ENCODE measurements at regions not wholly inside any gene's neighbourhood (a gene's known extent, or its start where the extent isn't known, plus 50 kb on each side); places are given as distances from the start of the nearest gene placed in this dataset.

DNA sequence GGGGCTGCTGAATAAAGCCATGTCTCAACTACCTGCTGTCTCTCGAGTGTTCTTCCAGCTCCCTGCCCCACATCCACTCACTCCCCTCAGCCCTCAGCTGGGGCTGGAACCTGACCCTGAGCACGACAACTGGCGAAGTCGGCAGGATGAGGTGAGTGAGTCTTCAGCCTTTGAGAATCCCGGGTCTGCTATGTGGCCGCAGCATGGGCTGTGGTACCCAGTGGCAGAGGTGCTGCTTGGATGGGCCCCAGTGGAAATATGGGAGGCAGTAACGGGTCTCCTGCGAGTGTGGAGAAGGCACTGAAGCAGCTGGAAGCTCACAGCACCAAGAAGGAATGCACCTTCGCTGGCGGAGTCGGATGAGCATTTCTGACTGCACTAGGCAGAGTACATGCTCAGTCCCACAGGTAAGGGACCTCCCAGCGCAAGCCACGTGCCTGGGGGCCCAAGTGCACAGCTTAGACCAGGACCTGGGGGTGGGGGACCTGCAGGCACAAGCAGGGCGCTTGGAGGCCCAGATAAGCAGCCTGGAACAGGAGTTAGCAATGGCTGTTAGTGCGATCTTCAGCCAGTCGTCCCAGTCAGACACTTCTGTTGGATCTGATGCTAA is 95.5 kb upstream of the TMPO start:
- TF ChIP-seq EZH2 (IDR thresholded peaks at IDR 0.05) (no peak), POLR2AphosphoS5 (IDR thresholded peaks at IDR 0.05; ENCODE audit: borderline replicate concordance, low read depth, low read length) (no peak)

All from SK-N-MC (cell line).